Fibroblast of pulmonary artery (primary cell): ENCODE measurements at regions not wholly inside any gene's neighbourhood (a gene's known extent, or its start where the extent isn't known, plus 50 kb on each side); places are given as distances from the start of the nearest gene placed in this dataset.

Source experiments
- DNase-seq: peaks from one replicate; pipeline ENCODE4 v3.0.0-alpha.2; 2010; ENCODE audit warnings: low read depth
- H3K4me3 ChIP-seq: replicated peaks from 2 replicates; pipeline ENCODE4 v1.5.1; 2011; ENCODE audit warnings: low read depth, mild to moderate bottlenecking, control low read depth, low read length, moderate library complexity
- CTCF ChIP-seq: IDR thresholded peaks from 2 replicates; pipeline ENCODE4 v1.5.1; 2011; ENCODE audit warnings: mild to moderate bottlenecking, control low read depth, low read length, inconsistent platforms; ENCODE audit errors: missing control alignments

- no peak overlapping the region for H3K4me3 ChIP-seq
- DNase-seq: no peak
- TF ChIP-seq CTCF: no peak
Measured at GRCh38 chr18:73691624-73692023, 456.0 kb downstream of the FBXO15 start.

- no peak for TF ChIP-seq CTCF
- H3K4me3 ChIP-seq: no peak overlapping the region
- peak; percentile 73 for DNase-seq
Measured at GRCh38 chr18:73691118-73691517, 456.5 kb downstream of the FBXO15 start.

- H3K4me3 ChIP-seq: no peak overlapping the region
- DNase-seq: no peak
- no peak for TF ChIP-seq CTCF
Measured at GRCh38 chr18:73690222-73690621, 457.4 kb downstream of the FBXO15 start.

GRCh38 chr18:73688851-73689711, 458.6 kb downstream of the FBXO15 start:
- TF ChIP-seq CTCF: no peak
- H3K4me3 ChIP-seq: no peak overlapping the region
- peak; percentile 90 for DNase-seq

- no peak for TF ChIP-seq CTCF
- H3K4me3 ChIP-seq: no peak overlapping the region
- no peak for DNase-seq
Measured at GRCh38 chr18:73688161-73688560, 459.5 kb downstream of the FBXO15 start.

GRCh38 chr18:73684647-73685046, 463.0 kb downstream of the FBXO15 start:
- no peak for DNase-seq
- TF ChIP-seq CTCF: no peak
- H3K4me3 ChIP-seq: no peak overlapping the region
